NT2/D1 (cell line): ENCODE measurements at regions not wholly inside any gene's neighbourhood (a gene's known extent, or its start where the extent isn't known, plus 50 kb on each side); places are given as distances from the start of the nearest gene placed in this dataset.

Experiments
- SUZ12 ChIP-seq: IDR thresholded peaks from 2 replicates; pipeline ENCODE4 v1.6.1; 2011; ENCODE audit not compliant: insufficient read length, insufficient read depth; ENCODE audit errors: extremely low read depth
- YY1 ChIP-seq: IDR thresholded peaks from 2 replicates; pipeline ENCODE4 v1.6.1; 2011; ENCODE audit not compliant: insufficient read length, insufficient read depth
- ZNF274 ChIP-seq: IDR thresholded peaks from 2 replicates; pipeline ENCODE4 v1.6.1; 2011; ENCODE audit warnings: mild to moderate bottlenecking, low read depth, low read length

- no peak for TF ChIP-seq YY1
- no peak for TF ChIP-seq SUZ12
- TF ChIP-seq ZNF274: no peak
Measured at GRCh38 chr2:120452945-120453634, 107.2 kb downstream of the INHBB start.
